HG03571 (cell line): ENCODE measurements at regions not wholly inside any gene's neighbourhood (a gene's known extent, or its start where the extent isn't known, plus 50 kb on each side); places are given as distances from the start of the nearest gene placed in this dataset.
"Not testable (repeated sequence)": the region's sequence is repeated elsewhere in the genome, so short reads cannot be mapped to it uniquely, and the experiment has no call there.

Experiments
- ATAC-seq: cut with Tn5 transposase; IDR thresholded peaks from one replicate; pipeline ENCODE4 v1.9.1; 2021; ENCODE audit not compliant: unreplicated experiment

DNA sequence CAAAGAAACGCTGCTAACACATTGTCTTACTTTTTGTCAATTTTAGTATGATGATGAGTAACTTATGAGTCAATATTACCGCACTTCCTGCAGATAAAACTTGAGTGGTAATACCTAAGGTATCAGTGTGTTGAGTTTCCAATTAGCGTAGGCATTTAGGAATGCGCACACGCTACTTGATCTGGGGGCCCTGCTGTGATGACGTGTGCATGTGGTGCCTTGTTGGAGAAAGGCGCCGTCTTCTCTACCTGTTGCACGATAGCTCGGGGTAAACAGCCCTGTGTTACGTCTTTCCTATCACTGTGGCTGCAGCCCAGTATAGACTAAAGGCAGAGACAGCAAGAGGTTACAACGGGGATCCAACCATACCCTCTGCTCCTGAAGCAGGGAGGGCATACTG lies 476.8 kb upstream of the ADARB2 start:
- no peak for ATAC-seq

DNA sequence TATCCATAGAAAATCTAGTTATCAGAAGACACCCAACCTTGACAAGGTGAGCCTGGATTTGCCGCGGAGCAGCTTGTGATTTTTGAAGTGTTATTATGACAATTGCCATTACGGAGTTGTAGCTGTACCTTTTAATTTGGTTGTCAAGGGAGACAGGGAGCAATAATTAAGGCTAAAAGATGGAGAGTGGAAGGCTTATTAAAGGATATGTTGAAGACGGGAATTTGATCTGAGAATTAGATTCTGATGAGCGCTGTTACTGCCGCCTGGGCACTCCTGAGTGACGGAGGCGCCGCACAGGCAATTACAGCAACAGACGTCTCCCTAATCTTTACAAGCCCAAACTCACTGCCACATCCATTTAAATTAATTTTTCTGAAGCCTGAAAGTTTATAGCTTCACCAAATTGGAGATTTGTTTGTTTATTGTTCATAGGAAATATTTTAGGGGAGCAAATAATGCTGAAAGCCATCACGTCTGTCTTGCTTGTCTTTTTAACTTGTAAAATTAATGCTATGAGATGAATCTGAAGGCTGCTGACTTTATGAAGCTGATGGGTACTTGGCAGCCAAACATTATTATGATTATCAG lies 475.0 kb upstream of the ADARB2 start:
- ATAC-seq = no peak

DNA sequence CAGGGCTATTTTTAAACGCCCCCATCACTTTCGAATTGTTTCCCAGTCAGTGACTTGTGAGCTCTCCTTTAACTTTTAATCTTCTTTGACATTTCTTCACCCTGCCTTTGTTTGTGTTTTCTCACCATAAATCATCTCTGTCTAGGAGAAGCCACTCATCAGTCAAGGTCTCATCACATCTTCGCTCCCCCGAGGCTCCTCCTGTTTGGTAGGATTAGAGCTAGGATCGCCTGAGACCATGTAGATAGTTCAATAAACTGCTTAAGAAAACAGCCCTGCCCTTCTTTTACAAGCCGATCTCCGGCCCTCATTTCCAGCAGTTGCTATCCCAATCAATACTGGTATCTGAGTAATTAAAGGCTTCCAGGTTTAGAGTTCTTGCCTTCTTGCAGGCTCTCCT lies 472.8 kb upstream of the ADARB2 start:
- ATAC-seq = no peak

DNA sequence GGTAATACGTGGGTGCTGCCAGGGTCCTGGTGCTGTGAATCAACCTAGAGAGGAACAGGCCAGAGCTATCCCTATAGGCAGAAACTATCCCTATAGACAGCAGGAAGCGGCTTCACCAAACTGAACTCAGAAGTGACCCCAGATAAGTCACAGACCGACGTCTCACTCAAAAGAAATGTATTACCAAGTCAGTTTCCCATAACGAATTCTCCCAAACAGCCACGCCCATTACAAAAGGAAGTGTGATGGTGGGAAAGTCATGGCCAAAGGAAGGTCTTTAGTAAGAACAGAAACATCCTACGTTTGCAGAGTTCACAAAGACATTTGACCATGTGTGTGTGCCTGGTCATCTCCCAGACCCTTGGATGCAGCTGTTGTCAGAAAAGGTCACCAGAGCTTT lies 470.8 kb upstream of the ADARB2 start:
- no peak for ATAC-seq

DNA sequence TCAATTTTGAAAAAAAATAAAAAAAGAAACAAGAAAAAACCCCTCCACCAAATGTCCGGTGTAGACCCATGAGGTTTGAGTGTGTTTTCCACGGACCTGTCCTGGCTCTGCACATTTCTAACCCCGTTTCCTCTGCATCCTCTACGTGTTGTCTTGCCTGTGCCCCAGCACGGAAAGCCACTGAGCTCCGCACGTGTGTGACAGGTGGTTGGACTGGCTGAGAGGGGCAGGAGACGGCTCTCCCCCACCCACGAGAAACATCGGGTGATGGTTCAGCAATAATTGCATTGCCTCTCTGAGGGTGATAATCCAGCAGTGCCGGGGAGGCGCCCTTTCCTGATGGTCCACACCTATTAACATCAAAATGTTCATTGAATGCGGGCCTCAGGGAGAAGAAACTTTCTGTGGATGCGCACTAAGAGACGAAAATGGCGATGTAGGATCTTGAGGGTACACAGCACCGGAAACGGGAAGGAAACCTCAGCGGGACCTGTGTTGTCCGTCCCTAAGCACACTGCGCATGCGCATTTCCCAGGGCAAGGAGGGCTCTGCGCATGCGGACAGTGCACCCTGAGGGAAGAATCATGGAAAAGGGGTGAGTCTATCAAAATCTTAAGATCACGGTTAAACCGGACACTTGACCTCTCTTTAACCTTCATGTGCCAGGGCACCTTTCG lies 470.1 kb upstream of the ADARB2 start:
- ATAC-seq = no peak

DNA sequence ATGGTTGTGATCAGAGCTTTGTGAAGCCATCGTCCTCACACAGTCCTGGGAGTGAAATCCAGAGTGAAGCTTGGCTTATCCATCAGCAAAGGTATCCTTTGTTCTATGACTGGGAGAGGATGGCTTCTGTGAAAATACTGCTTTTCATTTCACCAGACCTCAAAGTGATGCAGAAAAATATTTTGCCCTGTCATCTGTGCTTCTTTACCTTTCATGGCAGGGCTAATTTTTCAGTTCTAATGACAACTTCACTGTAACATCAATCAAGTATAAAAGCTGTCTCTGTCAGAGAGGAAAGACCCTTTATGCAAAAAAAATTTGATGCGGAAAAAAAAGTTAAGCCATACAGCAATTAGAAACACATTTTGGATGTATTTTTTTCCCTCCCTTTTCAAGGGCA lies 468.1 kb upstream of the ADARB2 start:
- ATAC-seq = no peak

DNA sequence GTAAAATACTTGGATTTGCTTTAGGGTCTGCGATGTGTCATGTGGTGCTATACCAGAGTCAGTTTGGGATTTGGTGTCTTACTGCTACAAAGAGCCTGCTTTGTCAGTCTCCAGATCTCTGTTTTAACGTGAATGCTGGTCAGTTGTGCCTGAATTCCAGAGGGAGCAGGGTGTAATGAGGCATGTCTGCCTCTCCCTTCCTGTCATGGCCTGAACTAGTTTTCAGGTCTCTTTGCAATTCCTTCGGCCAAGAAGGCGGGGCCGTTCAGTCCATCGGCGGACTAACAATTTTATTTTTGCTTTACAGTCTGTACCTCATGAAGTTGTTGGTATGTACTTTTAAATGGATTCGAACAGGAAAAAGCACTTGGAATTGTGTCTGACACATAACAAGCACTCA lies 465.1 kb upstream of the ADARB2 start:
- ATAC-seq = no peak

DNA sequence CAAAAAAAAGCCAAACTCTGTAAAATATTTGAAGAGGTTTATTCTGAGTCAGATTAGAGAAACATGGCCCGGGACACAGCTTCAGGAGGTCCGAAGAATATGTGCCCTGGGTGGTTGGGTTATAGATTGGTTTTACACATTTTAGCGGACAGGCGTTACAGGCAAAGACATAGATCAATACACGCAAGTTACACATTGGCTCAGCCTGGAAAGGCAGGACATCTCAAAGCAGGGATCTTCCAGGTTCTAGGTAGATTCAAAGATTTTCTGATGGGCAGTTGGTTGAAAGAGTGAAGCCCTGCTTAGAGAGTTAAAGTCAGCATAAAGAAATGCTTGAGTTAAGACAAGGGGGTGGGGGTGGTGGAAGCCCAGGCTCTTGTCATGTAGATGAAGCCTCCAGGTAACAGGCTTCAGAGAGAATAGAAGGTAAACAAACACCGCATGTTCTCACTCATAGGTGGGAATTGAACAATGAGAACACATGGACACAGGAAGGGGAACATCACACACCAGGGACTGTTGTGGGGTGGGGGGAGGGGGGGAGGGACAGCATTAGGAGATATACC lies 464.3 kb upstream of the ADARB2 start:
- ATAC-seq = no peak

DNA sequence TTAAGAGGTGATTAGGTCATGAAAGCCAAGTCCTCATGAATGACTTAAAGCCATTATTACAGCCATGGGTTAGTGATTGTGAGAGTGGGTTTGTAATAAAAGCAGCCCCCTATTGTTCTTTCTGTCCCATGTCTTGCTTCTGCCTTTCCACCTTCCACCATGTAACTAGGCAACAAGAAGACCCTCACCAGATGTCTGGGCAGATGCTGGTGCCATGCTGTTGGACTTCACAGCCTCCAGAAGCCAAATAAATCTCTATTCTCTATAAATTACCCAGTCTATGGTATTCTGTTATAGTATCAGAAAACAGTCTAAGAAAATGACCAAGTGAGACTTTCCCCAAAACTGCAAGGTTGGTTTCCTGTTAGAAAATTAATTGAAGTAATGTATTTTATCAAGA lies 460.3 kb upstream of the ADARB2 start:
- ATAC-seq = no peak

DNA sequence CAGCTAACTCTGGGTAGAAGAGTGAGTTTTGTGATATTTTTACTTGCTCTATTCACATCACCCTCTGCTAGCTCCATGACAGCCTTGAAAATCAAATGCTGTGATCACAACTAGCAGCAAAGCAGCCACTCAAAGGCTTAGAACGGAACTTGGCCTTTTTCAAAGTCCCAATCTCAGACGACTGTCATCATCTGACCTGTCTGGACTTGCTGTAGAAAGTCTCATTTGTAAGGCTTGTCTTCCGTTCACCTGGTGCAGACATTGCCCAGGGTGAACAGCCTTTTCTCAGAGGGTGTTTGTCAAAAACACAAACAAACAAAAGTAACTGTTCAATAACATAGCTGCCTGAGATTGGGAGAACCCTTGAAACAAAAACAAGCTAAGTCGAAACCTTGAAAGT lies 458.9 kb upstream of the ADARB2 start:
- ATAC-seq = no peak

DNA sequence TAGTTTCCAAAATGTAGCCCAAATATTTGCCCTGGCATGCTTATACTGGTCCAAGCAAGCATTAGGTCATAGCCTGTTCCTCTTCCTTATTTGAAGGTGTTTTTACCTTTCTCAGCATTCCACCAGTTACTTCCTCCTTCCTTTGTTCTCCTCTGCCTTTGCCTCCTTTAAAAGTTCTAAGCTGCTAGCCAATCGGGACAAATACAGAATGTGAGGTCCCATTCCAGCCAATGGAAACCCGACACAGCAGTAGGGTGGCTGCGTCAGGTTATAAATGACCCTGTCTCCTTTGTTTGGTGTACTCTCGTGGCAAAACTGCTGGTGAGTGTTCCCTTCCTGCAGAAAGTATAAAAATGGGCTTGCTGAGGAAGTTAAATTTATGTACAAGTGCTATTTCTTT lies 452.0 kb upstream of the ADARB2 start:
- not testable (repeated sequence) for ATAC-seq

DNA sequence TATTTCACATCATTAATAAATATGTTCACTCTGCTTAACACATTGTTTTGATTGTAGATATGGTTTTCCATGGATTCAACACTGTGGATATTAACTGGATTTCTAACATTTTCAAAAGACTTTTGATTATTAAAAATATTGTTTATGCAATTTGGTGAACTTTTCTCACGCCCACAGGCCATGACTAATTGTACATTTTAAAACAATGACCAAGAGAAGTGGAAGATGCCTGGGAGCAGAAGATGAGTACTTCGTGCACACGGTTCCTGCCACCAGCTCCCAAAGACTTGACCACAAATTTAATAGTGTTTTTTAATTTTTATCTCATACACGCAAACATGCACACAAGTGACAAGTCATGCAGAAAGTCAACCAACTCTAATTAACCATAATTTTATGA lies 451.0 kb upstream of the ADARB2 start:
- ATAC-seq = no peak

DNA sequence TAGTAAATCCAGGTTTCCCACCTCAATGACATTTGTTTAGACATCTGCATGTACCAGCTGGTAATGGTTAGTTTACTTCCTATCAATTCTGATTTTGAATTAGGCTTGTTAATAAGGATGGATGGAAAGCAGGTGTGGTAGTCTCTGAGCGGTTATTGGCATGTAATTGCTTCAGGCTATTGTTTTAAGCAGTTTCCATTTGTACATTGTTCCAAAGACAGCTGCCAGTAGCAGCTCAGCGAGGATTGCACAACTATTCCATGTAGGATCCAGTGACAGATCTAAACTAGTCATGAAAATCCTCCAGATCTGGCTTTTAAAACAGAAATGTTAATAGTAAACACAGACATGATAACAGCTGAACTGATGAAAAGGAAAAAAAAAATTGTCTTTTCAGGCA lies 436.0 kb upstream of the ADARB2 start:
- no peak for ATAC-seq

DNA sequence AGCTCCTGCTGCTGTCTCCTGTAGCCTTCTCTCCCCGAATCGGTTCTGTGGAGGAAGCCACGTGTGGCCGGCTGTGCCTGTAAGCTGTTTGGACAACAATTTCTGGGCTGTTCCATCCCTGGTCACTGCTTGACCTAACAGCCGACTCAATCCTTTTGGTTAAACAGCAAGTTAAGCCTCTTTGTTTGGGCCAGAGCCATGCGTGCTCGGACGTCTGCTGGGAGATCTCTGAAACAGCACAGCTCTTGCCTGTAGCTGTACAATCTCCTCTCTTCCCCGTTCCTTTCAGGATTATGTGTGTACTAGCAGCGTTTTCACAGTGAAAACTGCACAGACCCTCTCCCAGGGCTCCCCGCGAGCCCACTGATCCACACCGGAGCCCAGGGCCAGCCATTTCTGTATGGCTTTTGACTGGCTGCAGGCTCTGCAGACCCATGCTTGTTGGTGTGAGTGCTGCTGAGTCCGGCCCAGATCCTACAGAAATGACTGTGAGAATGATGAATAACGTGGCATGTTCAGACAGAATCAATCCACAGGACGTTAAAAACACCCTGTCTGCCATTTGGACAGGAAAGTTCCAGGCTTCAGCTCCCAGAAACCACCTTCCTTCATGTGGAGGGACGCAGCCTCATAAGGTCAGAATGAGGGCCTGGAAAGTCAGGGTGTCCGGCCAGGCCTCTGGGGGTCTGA lies 428.6 kb upstream of the ADARB2 start:
- ATAC-seq = no peak

DNA sequence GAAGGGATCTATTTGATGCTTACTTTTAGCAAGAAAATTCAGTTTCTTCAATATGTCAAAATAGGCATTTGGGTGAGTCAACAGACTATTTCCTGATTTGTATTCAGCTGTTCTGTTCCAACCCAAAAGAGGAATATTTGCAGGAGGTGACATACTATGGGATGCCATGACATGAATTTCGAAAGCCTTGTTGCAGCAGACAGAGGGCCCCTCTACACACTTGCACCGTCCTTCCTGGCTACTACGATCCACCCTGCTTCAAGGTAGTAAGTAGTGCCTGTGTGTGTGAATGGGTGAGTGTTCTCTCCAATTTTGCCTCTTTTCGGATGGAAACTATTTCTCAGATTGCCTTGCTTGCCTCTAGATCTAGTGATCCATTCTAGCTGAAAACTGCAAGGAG lies 413.0 kb upstream of the ADARB2 start:
- no peak for ATAC-seq

DNA sequence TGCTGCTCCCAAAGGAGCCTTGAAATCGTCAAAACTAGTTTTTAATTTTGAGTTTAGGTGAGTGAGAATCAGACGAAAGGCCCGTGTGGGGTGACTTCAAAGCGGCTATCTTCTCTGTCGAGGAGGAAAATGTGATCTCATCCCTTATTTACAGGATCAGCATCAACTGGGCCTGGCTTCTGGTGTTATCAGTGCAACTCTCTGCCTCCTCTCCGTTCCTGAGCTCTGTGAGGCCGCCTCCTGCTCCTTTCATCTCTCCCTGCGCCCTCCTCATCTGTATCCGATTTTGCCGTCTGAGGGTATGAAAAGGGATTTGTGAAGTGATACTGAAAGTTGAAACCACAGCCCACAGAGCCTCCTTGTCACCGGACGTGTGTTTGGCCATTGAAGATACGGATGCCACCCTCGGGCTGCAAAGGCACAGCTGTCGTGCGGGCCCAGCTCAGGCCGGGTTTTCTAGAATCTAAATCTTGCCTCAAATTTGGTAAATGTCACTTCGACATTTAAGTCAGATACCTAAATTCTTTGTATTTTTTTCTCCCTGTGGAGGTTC lies 408.7 kb upstream of the ADARB2 start:
- no peak for ATAC-seq

DNA sequence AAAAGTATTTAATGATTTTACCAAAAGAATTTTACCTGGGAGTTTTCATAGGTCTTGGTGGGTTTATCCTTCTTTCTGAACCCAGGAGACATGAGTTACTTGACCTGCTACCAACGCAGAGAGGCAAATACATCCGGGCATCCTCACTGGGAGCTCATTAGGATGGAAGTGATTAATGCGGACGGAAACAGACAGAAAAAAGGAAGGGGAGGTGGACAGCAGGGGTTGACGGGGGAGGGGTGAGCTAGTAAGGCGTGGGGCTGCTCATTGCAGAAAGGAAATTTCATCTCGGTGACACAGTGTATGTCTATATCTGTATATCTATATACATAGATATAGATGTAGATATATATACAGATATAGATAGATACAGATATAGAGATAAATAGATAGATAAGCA lies 408.2 kb upstream of the ADARB2 start:
- no peak for ATAC-seq

DNA sequence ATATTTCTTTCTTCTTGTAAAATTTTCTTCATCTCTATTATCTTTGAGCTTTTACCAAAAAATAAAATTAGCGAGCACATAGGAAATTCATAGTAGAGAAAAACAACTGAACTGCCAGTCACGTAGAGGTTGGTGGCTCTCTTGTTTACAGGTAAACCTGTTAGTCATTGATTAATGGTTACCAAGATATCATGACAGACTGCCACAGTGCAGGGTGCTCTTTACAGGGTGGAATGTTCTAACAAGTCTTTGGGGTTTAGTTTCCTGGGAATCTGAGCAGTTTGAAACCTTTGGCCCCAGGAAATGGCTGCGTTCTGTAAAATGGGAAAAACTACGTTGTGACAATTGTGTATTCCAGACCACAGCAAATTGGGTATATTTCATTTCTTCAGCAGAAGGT lies 407.3 kb upstream of the ADARB2 start:
- ATAC-seq = no peak

DNA sequence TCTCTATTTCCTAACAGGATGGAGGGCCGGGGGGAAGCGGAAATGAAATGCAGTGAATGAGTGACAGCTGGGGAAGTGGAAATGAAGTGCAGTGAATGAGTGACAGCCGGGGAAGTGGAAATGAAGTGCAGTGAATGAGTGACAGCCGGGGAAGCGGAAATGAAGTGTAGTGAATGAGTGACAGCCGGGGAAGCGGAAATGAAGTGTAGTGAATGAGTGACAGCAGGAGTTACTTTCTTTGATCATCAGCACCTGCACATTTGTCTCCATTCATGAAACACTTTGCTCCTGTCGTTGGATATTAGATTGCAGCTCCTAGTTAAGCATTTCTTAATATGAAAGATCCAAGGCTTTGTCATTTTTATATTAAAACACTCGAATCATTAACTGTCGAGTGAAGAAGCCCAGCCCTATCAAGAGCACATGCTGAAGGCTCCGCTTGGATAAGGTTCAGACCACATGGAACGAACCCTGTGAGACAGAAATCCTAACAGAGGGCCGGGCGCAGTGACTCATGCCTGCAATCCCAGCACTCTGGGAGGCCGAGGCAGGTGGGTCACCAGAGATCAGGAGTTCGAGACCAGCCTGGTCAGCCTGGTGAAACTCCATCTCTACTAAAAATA lies 406.0 kb upstream of the ADARB2 start:
- ATAC-seq = no peak

DNA sequence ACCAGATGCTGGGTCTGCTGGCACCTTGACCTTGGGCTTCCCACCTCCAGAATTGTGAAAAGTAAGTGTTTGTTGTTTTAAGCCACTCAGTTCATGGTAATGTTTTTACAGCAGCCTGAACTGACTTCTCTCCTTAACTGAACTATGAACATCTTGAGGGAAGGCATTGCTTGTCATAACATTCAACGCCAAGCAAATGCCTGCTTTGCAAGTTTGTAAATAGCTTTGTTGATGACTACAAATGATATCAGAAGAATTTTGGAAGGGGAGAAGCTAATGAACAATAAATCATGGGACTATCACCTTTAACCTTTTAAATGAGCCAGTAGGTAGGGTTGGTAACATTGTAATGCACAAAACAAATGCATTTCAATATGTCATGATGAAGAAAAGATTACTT lies 402.4 kb upstream of the ADARB2 start:
- no peak for ATAC-seq

DNA sequence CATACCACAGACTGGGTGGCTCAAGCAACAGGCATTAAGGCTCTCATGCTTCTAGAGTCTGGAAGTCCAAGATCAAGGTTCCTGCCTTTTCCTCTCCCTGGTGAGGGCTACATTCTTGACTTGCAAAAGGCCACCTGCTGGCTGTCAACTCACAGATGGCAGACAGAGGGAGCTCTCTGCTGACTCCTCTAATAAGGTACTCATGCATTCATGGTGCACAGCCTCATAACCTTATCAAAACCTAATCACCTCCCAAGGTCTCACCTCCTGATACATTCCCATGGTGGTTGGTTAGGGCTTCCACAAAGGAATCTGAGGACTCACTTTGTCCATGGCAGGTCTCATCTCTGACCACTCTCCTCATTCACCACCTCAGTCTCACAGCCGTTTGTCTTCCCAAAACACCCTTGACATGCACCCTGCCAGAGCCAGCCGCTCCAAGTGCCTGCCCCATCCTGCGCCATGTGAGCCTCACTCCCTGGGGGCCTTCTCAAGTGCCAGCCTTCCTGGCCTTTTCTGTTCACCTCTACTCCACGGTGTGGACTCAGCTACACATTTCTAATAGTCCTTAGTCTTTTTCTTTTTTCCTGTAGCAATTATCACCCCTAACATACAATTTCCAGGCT lies 400.3 kb upstream of the ADARB2 start:
- ATAC-seq = no peak
